GM23338 (cell line): ENCODE measurements at regions not wholly inside any gene's neighbourhood (a gene's known extent, or its start where the extent isn't known, plus 50 kb on each side); places are given as distances from the start of the nearest gene placed in this dataset.

Experiments
- ATAC-seq: fragments of 200-7000 bp; cut with Tn5 transposase; 3 replicates; pipeline ENCODE4 v1.9.1; 2020
- DNase-seq: peaks from one replicate; pipeline ENCODE4 v3.0.0-alpha.2; 2015; ENCODE audit warnings: low spot score
- H2AFZ ChIP-seq: fragments of 200-600 bp; sonication (generic); 2 replicates; pipeline ENCODE4 v1.8.0; 2016; ENCODE audit warnings: antibody characterized with exemption, mild to moderate bottlenecking, moderate library complexity
- H3F3A ChIP-seq: fragments of 200-600 bp; sonication (generic); replicated peaks from 2 replicates; pipeline ENCODE4 v1.8.0; 2017; ENCODE audit warnings: antibody characterized with exemption, mixed run types, low read depth
- H3K27ac ChIP-seq: fragments of 200-600 bp; sonication (generic); 2 replicates; pipeline ENCODE4 v1.6.1; 2016; ENCODE audit warnings: low read depth
- H3K27me3 ChIP-seq: fragments of 200-600 bp; sonication (generic); 2 replicates; pipeline ENCODE4 v1.8.0; 2016; ENCODE audit warnings: mild to moderate bottlenecking, mixed run types, moderate library complexity; ENCODE audit not compliant: insufficient read depth
- H3K36me3 ChIP-seq: fragments of 200-600 bp; sonication (generic); 2 replicates; pipeline ENCODE4 v1.8.0; 2016; ENCODE audit warnings: mild to moderate bottlenecking; ENCODE audit not compliant: insufficient read depth
- H3K4me1 ChIP-seq: fragments of 200-600 bp; sonication (generic); 2 replicates; pipeline ENCODE4 v1.8.0; 2016; ENCODE audit warnings: mild to moderate bottlenecking, moderate library complexity; ENCODE audit not compliant: insufficient read depth
- H3K4me2 ChIP-seq: fragments of 200-600 bp; sonication (generic); 2 replicates; pipeline ENCODE4 v1.7.1; 2017; ENCODE audit warnings: mixed run types
- H3K4me3 ChIP-seq: fragments of 200-600 bp; sonication (generic); 2 replicates; pipeline ENCODE4 v1.6.1; 2016; ENCODE audit warnings: mixed run types
- H3K79me2 ChIP-seq: fragments of 200-600 bp; sonication (generic); replicated peaks from 2 replicates; pipeline ENCODE4 v1.8.0; 2017; ENCODE audit warnings: mild to moderate bottlenecking; ENCODE audit not compliant: insufficient read depth
- H3K9me2 ChIP-seq: fragments of 200-600 bp; sonication (generic); 2 replicates; pipeline ENCODE4 v1.8.0; 2017; ENCODE audit not compliant: insufficient read depth
- H4K20me1 ChIP-seq: fragments of 200-600 bp; sonication (generic); replicated peaks from 2 replicates; pipeline ENCODE4 v1.8.0; 2017; ENCODE audit warnings: mild to moderate bottlenecking; ENCODE audit not compliant: insufficient read depth
- H3K27ac Mint-ChIP-seq: 2 replicates; pipeline ENCODE4 v1.8.0; 2020; ENCODE audit warnings: inconsistent platforms, mild to moderate bottlenecking, moderate library complexity, mixed read lengths
- H3K27me3 Mint-ChIP-seq: 3 replicates; pipeline ENCODE4 v1.8.0; 2022; ENCODE audit warnings: low read depth, mild to moderate bottlenecking, moderate library complexity, mixed read lengths, inconsistent platforms; ENCODE audit not compliant: insufficient read depth, poor library complexity
- H3K36me3 Mint-ChIP-seq: 3 replicates; pipeline ENCODE4 v1.8.0; 2021; ENCODE audit warnings: low read depth, mild to moderate bottlenecking, inconsistent platforms, moderate library complexity, mixed read lengths
- H3K4me1 Mint-ChIP-seq: 3 replicates; pipeline ENCODE4 v1.8.0; 2020; ENCODE audit warnings: mild to moderate bottlenecking, inconsistent platforms, mixed read lengths
- H3K4me3 Mint-ChIP-seq: 3 replicates; pipeline ENCODE4 v1.8.0; 2021; ENCODE audit warnings: moderate library complexity, mild to moderate bottlenecking, inconsistent platforms, mixed read lengths
- H3K9me3 Mint-ChIP-seq: 3 replicates; pipeline ENCODE4 v1.8.0; 2020; ENCODE audit warnings: moderate library complexity, mild to moderate bottlenecking, inconsistent platforms, mixed read lengths
- CREB1 ChIP-seq: fragments of 250-450 bp; sonication (Bioruptor Pico); IDR thresholded peaks from 2 replicates; pipeline ENCODE4 v1.5.0; 2020; ENCODE audit warnings: low read depth, mild to moderate bottlenecking, moderate library complexity
- CTCF ChIP-seq, 2 experiments: fragments of 200-600 bp in 1 of 2; sonication (generic) in 1 of 2; conservative IDR thresholded peaks; 2 replicates each; pipeline versions ENCODE4 v1.5.1 to v1.6.1; 2016 to 2017; ENCODE audit warnings: antibody characterized with exemption in 2 of 2, low read depth in 2 of 2, mild to moderate bottlenecking in 2 of 2, moderate library complexity in 1 of 2
- EZH2 ChIP-seq: fragments of 200-600 bp; sonication (generic); IDR thresholded peaks from one replicate; pipeline ENCODE4 v1.8.0; 2017; ENCODE audit warnings: antibody characterized with exemption, mild to moderate bottlenecking, low read depth; ENCODE audit not compliant: unreplicated experiment
- EZH2phosphoT487 ChIP-seq: fragments of 200-600 bp; sonication (generic); IDR thresholded peaks from one replicate; pipeline ENCODE4 v1.8.1; 2018; ENCODE audit warnings: antibody characterized with exemption; ENCODE audit not compliant: unreplicated experiment
- JUNB ChIP-seq: IDR thresholded peaks from one replicate; pipeline ENCODE4 v1.6.1; 2016; ENCODE audit warnings: antibody characterized with exemption; ENCODE audit not compliant: unreplicated experiment
- NANOG ChIP-seq: IDR thresholded peaks from 2 replicates; pipeline ENCODE4 v1.6.1; 2016; ENCODE audit warnings: antibody characterized with exemption, borderline replicate concordance
- POLR2AphosphoS5 ChIP-seq: IDR thresholded peaks from 2 replicates; pipeline ENCODE4 v1.6.1; 2016; ENCODE audit warnings: antibody characterized with exemption, low read depth
- STAT1 ChIP-seq: IDR thresholded peaks from one replicate; pipeline ENCODE4 v1.6.1; 2016; ENCODE audit warnings: antibody characterized with exemption; ENCODE audit not compliant: unreplicated experiment
- ZNF114 ChIP-seq: fragments of 250-450 bp; sonication (Bioruptor Pico); IDR thresholded peaks from 2 replicates; pipeline ENCODE4 v1.5.0; 2020; ENCODE audit warnings: mild to moderate bottlenecking, moderate library complexity
- ZNF331 ChIP-seq: fragments of 250-450 bp; sonication (Bioruptor Pico); IDR thresholded peaks from 2 replicates; pipeline ENCODE4 v1.5.0; 2020; ENCODE audit warnings: low read depth, mild to moderate bottlenecking, moderate library complexity
- TF ChIP-seq, protein P1 (sequence below): IDR thresholded peaks from one replicate; pipeline ENCODE4 v1.6.1; 2018; ENCODE audit warnings: antibody characterized with exemption; ENCODE audit not compliant: unreplicated experiment
- TF ChIP-seq, protein P2 (sequence below): IDR thresholded peaks from 2 replicates; pipeline ENCODE4 v1.6.1; 2016; ENCODE audit warnings: antibody characterized with exemption

DNA sequence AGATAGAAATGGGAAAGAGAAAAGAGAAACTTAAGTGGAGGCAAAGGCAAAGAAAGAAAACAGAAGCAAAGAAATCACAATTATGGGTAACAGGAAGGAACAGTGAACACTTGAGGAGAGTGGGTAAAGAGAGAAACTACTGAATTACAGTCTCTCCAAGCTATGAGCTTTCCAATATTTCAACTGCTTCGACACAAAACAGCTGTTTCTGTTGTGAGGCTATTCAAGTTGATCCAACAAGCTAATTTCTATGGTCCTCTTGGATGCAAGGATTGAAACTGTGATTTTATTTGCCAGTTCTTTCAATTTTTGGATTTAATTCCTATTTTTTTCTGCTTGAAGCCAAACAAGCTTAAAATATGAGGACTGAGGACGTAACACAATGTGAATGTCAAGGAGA is 80.5 kb upstream of the ADGRA3 start (continued):
- TF ChIP-seq, protein P1, sequence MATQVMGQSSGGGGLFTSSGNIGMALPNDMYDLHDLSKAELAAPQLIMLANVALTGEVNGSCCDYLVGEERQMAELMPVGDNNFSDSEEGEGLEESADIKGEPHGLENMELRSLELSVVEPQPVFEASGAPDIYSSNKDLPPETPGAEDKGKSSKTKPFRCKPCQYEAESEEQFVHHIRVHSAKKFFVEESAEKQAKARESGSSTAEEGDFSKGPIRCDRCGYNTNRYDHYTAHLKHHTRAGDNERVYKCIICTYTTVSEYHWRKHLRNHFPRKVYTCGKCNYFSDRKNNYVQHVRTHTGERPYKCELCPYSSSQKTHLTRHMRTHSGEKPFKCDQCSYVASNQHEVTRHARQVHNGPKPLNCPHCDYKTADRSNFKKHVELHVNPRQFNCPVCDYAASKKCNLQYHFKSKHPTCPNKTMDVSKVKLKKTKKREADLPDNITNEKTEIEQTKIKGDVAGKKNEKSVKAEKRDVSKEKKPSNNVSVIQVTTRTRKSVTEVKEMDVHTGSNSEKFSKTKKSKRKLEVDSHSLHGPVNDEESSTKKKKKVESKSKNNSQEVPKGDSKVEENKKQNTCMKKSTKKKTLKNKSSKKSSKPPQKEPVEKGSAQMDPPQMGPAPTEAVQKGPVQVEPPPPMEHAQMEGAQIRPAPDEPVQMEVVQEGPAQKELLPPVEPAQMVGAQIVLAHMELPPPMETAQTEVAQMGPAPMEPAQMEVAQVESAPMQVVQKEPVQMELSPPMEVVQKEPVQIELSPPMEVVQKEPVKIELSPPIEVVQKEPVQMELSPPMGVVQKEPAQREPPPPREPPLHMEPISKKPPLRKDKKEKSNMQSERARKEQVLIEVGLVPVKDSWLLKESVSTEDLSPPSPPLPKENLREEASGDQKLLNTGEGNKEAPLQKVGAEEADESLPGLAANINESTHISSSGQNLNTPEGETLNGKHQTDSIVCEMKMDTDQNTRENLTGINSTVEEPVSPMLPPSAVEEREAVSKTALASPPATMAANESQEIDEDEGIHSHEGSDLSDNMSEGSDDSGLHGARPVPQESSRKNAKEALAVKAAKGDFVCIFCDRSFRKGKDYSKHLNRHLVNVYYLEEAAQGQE = no peak
- no peak for TF ChIP-seq EZH2phosphoT487
- TF ChIP-seq ZNF114 (CRISPR knock-in tag) = no peak
- TF ChIP-seq STAT1 = no peak

- H3K27me3 Mint-ChIP-seq = peaks cover 1% of the 10 kb centered on the region
- Histone ChIP-seq H3K4me3 (no peak overlapping the region), H3K4me1 (no peaks in the 10 kb centered on the region), H3K27ac (no peak overlapping the region), H3K36me3 (no peaks in the 10 kb centered on the region), H3K4me2 (no peak overlapping the region), H3K27me3 (no peaks in the 10 kb centered on the region), H4K20me1 (no peaks in the 10 kb centered on the region), H3F3A (no peaks in the 10 kb centered on the region), H3K79me2 (no peaks in the 10 kb centered on the region), H2AFZ (no peak overlapping the region), H3K9me2 (no peaks in the 10 kb centered on the region)
- no peak overlapping the region for H3K4me3 Mint-ChIP-seq
- H3K36me3 Mint-ChIP-seq = no peaks in the 10 kb centered on the region
- no peaks in the 10 kb centered on the region for H3K9me3 Mint-ChIP-seq
- H3K27ac Mint-ChIP-seq = no peak overlapping the region
- ATAC-seq (no peak), DNase-seq (no peak)
- H3K4me1 Mint-ChIP-seq = no peaks in the 10 kb centered on the region
- TF ChIP-seq JUNB (no peak), STAT1 (no peak), NANOG (no peak), ZNF331 (CRISPR knock-in tag) (no peak), ZNF114 (CRISPR knock-in tag) (no peak), POLR2AphosphoS5 (no peak), EZH2 (no peak), CREB1 (CRISPR knock-in tag) (no peak), CTCF (conservative IDR thresholded peaks at IDR 0.05; ENCODE audit: low read depth in 2 of 2) (no peak)
- TF ChIP-seq, protein P2, sequence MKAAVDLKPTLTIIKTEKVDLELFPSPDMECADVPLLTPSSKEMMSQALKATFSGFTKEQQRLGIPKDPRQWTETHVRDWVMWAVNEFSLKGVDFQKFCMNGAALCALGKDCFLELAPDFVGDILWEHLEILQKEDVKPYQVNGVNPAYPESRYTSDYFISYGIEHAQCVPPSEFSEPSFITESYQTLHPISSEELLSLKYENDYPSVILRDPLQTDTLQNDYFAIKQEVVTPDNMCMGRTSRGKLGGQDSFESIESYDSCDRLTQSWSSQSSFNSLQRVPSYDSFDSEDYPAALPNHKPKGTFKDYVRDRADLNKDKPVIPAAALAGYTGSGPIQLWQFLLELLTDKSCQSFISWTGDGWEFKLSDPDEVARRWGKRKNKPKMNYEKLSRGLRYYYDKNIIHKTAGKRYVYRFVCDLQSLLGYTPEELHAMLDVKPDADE = no peak
- TF ChIP-seq, protein P1 = no peak
Measured at GRCh38 chr4:22597471-22597870, 81.6 kb upstream of the ADGRA3 start.
